ENCODE measurements at regions not wholly inside any gene's neighbourhood (a gene's known extent, or its start where the extent isn't known, plus 50 kb on each side); places are given as distances from the start of the nearest gene placed in this dataset.
"Not testable (repeated sequence)": the region's sequence is repeated elsewhere in the genome, so short reads cannot be mapped to it uniquely, and the experiment has no call there.

DNA sequence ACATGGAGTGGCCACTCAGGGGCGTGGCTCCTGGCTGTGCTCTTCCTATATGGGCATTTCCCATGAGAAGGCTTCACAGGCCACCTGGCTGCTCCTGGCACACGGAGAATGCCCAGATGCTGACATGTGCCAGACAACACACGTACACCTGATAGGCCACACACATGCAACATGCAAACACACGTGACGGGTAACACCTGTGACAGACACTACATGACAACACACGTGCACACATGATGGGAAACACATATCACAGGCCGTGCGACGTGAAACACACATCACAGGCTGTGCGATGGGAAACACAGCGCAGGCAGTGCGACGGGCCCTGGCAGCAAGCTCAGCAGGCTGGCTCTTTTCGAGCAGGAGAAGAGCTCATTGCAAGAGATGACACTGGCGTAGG is 94.3 kb upstream of the HMX1 start:
- not testable (repeated sequence) for DNase-seq

DNA sequence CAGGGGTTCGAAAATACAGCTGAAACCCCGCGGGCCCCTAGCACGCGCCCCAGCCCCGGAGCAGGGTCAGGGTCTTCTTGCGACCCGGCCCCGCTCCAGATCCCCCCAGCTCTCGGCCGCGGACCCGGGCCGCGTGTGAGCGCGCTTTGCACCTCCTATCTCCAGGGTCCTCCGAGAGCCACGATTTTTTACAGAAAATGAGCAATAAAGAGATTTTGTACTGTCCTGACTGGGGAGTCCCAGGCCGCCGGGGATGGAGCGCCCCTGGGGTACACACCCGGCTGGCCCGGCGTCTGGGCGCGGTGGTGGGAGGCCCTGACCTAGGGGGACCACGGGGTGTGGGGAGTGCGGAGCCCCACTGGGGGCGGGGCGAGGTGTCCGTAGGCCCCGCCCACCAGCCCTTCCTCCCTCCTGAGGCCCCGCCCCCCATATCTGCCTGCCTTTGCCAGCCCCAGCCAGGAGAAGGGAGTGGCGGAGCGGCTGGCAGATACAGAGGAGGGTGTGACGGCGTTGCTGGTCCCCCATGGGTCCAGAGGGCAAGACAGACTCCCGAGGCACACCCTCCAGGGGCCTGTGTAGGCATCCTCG is 92.7 kb upstream of the HMX1 start:
- DNase-seq: not testable (repeated sequence)

DNA sequence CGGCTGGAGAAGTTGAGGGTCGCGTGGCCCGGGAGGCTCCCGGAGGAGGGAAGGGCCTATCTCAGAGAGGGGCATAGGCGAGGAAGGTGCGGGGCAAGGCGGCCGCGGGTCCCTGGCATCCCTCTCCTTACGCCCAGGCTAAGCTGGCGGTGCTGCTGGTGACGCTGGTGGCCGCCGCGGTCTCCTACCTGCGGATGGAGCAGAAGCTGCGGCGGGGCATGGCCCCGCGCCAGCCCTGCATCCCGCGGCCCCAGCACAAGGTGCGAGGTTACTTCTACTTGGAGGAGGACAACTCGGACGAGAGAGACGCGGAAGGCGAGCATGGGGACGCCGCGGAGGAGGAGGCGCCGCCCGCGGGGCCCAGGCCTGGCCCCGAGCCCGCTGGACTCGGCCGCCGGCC is 91.9 kb upstream of the HMX1 start:
- DNase-seq: not testable (repeated sequence)

DNA sequence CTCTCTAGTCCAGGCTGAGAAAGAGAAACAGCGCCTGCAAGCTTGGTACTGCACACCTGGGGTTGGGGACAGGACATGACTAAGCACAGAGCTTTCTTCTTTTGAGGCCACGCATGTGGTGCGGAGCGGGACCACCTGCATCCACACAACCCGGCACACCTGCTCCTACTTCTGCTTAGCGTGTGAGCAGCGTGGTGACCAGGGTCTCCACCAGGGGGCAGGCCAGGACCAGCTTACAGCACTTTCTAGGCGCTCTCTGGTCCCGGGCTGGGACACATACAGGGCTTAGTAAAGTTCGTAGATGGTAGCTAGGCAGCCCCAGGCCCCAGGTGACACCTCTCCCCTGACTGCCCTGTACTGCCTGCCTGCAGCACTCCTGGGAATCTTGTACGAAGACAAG is 89.7 kb upstream of the HMX1 start:
- DNase-seq: peak; percentile 24

DNA sequence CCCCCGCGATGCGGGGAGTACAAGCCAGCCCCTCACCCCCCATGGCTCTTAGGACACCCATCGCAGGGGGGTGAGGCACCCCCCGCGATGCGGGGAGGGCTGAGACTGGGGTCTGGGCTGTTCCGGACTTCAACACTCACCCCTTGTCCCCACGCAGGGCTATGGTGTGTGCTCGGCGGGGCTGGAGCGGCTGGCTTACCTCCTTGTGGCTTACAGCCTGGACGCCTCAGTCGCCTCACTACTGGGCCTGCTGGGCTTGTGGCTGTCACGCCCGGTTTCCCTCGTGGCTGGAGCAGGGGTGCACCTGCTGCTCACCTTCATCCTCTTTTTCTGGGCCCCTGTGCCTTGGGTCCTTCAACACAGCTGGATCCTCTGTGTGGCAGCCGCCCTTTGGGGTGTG is 87.8 kb upstream of the HMX1 start:
- not testable (repeated sequence) for DNase-seq

DNA sequence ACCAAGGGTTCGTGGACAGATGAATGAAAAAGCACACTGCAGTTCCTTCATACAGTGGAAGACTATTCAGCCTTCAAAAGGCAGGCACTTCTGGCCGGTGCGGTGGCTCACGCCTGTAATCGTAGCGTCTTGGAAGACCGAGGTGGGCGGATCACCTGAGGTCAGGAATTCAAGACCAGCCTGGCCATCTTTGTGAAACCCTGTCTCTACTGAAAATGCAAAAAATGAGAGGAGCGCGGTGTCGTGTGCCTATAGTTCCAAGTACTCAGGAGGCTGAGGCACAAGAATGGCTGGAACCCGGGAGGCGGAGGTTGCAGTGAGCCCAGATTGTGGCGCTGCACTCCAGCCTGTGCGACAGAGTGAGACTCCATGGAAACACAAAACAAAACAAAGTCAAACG is 82.4 kb upstream of the HMX1 start:
- not testable (repeated sequence) for DNase-seq

- DNase-seq: not testable (repeated sequence)
Observed at GRCh38 chr4:8952791-8953190, 81.2 kb upstream of the HMX1 start.

GRCh38 chr4:8952109-8952508 is 80.5 kb upstream of the HMX1 start:
- DNase-seq: not testable (repeated sequence)

GRCh38 chr4:8945506-8945905 is 73.9 kb upstream of the HMX1 start:
- not testable (repeated sequence) for DNase-seq

DNA sequence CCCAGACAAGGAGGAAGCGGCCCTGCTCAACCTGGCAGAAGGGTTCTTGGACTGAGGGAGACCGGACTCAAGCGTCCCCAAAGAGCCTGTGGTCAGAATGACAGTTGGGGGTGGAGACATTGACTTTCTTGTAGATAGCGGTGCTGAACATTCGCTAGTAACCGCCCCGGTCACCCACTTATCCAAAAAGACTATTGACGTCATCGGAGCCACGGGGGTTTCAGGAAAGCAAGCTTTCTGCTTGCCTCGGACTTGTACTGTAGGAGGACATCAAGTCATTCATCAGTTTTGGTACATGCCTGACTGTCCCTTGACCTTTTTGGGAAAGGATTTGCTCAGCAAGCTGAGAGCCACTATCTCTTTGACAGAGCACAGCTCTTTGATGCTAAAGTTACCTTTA is 71.7 kb upstream of the HMX1 start:
- DNase-seq: not testable (repeated sequence)

DNA sequence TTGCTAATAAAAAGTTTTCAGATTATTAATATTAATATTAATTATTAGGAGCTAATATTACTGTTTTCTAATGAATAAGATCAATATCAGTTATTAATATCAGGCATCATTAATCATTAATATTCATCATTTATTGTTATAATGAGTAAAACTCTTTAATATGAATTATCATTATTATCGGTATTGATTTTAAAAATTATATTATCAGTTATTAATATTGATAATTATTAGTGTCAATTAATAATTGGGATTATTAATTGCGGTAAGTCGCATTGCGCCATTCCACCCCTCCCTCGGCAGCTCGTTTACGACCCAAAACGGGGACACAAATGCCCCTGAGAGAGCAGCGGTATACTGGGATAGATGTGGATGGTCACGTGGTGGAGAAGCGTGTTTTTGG is 70.4 kb upstream of the HMX1 start:
- DNase-seq: not testable (repeated sequence)

DNA sequence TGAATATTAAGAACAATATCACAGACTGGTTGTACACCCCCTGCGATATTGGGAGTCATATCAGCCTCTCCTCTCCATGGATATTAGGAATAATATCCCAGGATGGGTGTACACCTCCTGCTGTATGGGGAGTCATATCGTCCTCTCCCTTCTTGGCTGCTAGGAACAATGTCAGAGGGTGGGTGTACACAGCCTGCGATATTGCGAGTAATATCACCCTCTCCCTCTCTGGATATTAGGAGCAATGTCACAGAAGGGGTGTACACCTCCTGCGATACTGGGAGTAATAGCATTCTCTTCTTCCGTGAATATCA is 69.8 kb upstream of the HMX1 start:
- DNase-seq: not testable (repeated sequence)

- no peak for DNase-seq
Observed at GRCh38 chr4:8940792-8941491, 69.3 kb upstream of the HMX1 start.

- no peak for DNase-seq
Observed at GRCh38 chr4:8939840-8940742, 68.5 kb upstream of the HMX1 start.

DNA sequence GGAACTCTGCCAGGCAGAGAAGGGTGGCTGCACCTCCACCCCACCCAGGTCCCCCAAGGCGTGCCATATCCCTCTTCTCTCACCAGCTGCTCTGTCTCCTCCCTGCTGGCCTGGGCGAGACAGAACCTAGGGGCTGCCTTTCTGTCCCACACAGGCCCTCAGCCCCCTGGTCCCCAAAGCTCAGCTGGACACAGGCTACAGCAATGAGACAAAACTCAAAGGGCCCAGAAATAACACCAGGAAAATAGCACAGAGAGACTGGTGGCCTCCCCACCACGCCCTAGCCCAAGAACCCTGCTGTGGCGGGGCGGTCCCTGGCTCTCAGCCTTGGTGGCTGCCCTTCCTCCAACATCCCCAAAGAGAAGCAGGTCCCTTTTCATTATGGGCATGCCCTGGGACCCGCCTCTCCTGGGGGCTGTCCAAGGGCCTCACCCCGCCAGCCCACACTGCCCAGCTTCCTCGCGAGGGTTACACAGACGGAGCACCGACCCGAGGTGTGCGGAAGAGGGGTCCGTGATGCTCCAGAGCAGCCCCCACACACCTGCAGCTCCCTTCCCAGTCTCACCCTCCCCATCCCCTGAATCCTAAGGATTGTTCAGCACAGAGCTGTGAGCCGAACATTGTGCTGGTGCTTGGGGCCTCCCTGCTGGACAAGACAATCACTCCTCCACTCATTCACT is 67.7 kb upstream of the HMX1 start:
- DNase-seq: no peak

- no peak for DNase-seq
Observed at GRCh38 chr4:8938623-8939022, 67.0 kb upstream of the HMX1 start.

- DNase-seq: no peak
Observed at GRCh38 chr4:8938137-8938536, 66.5 kb upstream of the HMX1 start.

GRCh38 chr4:8932884-8933283 is 61.2 kb upstream of the HMX1 start:
- no peak for DNase-seq

DNA sequence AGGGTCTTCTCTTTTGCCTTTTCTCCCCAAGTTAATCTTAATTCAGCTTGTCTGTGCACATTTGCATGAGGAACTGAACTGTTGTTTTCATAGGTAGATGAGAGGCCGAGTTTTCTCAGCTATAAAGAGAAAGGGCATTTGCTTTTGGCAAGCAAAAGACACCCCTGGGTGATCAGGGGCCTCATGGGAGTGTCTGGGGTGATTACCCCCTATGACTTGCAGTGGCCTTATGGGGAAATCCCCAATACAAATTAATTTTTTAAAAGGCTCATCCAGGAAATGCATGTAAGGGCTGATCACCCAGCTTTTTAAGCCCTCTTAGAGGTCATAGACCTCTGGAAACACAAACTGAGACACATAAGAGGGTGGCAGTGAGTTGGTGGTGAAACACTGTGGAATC is 56.4 kb upstream of the HMX1 start:
- no peak for DNase-seq

GRCh38 chr4:8922481-8922880 is 50.8 kb upstream of the HMX1 start:
- no peak for DNase-seq

DNA sequence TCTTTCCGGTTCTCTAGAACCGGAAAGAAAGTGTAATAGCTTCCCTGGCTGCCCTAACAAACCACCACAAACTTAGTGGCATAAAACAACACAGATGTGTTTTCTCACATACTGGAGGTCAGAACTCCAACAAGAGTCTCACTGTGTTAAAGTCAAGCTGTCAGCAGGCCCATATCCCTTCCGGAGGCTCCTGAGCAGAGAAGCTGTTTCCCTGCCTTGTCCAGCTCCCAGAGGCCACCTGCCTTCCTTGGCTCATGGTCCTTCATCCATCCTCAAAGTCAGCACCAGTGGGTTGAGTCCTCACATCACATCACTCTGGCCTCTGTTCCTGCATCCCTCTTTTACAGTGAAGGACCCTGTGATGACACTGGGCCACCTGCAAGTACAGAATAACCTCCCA is 49.8 kb upstream of the HMX1 start:
- no peak for DNase-seq

All from CD4-positive, alpha-beta T cell treated with Interleukin-6 for 4 hours (primary cell).